Heart right ventricle (tissue), 16 donors: ENCODE measurements at regions not wholly inside any gene's neighbourhood (a gene's known extent, or its start where the extent isn't known, plus 50 kb on each side); places are given as distances from the start of the nearest gene placed in this dataset.

Source experiments
- ATAC-seq, 8 donors: fragments of 200-7000 bp; cut with Tn5 transposase; one replicate each; pipeline ENCODE4 v1.9.1; 2020; ENCODE audit warnings: mild to moderate bottlenecking in 8 of 8, moderate library complexity in 8 of 8, moderate number of reproducible peaks in 1 of 8
- DNase-seq, 2 donors: peaks; one replicate each; pipeline ENCODE4 v3.0.0-alpha.2; 2020
- H3K27ac ChIP-seq, 10 donors: fragments of 200-600 bp; sonication (generic) in 2 of 10; one replicate each; pipeline versions ENCODE4 v1.5.0 to v1.8.0; 2020 to 2022; ENCODE audit warnings: mild to moderate bottlenecking in 3 of 10
- H3K27me3 ChIP-seq, 7 donors: fragments of 200-600 bp; one replicate each; pipeline ENCODE4 v1.8.0; 2021 to 2022; ENCODE audit warnings: mild to moderate bottlenecking in 2 of 7
- H3K36me3 ChIP-seq, 9 donors: fragments of 200-600 bp; sonication (generic) in 1 of 9; one replicate each; pipeline versions ENCODE4 v1.5.0 to v1.8.0; 2020 to 2022; ENCODE audit warnings: mild to moderate bottlenecking in 2 of 9
- H3K4me1 ChIP-seq, 9 donors: fragments of 200-600 bp; sonication (generic) in 1 of 9; one replicate each; pipeline versions ENCODE4 v1.5.0 to v1.8.0; 2020 to 2022; ENCODE audit warnings: mild to moderate bottlenecking in 4 of 9
- H3K4me3 ChIP-seq, 10 donors: fragments of 200-600 bp; sonication (generic) in 2 of 10; one replicate each; pipeline versions ENCODE4 v1.5.0 to v1.8.0; 2020 to 2022; ENCODE audit warnings: mild to moderate bottlenecking in 7 of 10, moderate library complexity in 2 of 10
- H3K9me3 ChIP-seq, 11 donors: fragments of 200-600 bp in 10 of 11; sonication (generic) in 2 of 11; one replicate each; pipeline versions ENCODE4 v1.5.0 to v1.8.0; 2013 to 2022; ENCODE audit warnings: mild to moderate bottlenecking in 2 of 11, control low read depth in 1 of 11, moderate library complexity in 1 of 11
- WGBS, 2 donors: extraction: QIAGEN DNeasy Blood & Tissue Kit; methylation state at CpG; one replicate each; pipeline ENCODE4 v1.1.7; 2013; ENCODE audit warnings: inconsistent platforms in 1 of 2; 5-methylcytosine and 5-hydroxymethylcytosine counted together
- intact Hi-C, 10 donors: fragments of 100-400 bp; cut with DNase I; formaldehyde crosslinking; loops; one replicate each; pipeline versions ENCODE4 v1.11.1 to v1.14.2; 2022
- TF ChIP-seq, protein P1 (sequence below), 9 donors: fragments of 200-600 bp; sonication (generic) in 2 of 9; IDR thresholded peaks; one replicate each; pipeline versions ENCODE4 v1.5.0 to v1.8.0; 2021 to 2022; ENCODE audit warnings: antibody characterized with exemption in 9 of 9, mild to moderate bottlenecking in 5 of 9, moderate library complexity in 1 of 9
- donor health status: Arrhythmogenic right ventricular cardiomyopathy.
- donor health status: ischemic (EF 13 %, LVEDD 7.1; RV severe dilation, severe dysfunction).
- donor health status: healthy with polysubstance abuse.
- donor health status: DM: no; HTN: yes; CAD: no.
- donor health status: DM: no; HTN: no; CAD: no.
- donor health status: ischemic (EF 25% LVEDD 6.9; RV normal size, moderate dysfunction).
- donor health status: ischemic (EF 25% LVEDD 5.7; RV mildly dilated, moderate dysfunction).
- donor health status: healthy.
- donor health status: DM: yes; HTN: yes; CAD: no.
- donor health status: Ischemic cardiomyopathy.
- donor health status: ischemic (EF 35%, LVEDD 5.7; RV mildly dilated, moderate dysfunction).
- donor health status: nonischemic (EF 11% LVEDD 7.7; RV severe dilation, severe dysfunction).
- donor health status: DM: yes; HTN: yes; CAD: no.
- donor health status: PGD.
- donor health status: ischemic (EF 29% LVEDD 5.4; RV normal size, mild dysfunction).
- donor health status: nonischemic (EF 23%, LVEDD 6.1; RV moderate dilation, normal function).

DNA sequence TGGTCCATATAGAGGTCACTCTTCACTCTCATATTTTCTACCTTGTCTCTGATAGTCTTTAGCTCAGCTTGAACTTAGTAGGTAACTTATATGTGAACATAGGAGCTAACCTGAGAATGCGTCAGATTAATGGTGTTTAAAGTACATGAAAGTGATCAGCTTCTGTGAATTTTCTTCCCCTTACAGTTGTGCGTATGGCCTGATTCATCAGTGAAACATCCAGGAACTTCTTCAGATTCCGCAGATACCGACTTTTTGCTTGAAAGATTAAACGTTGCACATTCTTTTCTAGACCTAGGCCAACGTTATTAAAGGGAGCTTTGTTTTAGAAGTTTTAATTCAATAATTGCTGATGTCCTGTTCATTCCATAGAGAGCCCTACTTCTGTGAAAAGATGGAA lies 1945.1 kb upstream of the SEL1L start:
- H3K27me3 ChIP-seq: no peaks in the 10 kb centered on the region
- H3K27ac ChIP-seq: no peak overlapping the region
- no peak for ATAC-seq
- 78 to 79% methylated on average over 6 of the region's 6 CpGs for WGBS, 2 donors
- H3K9me3 ChIP-seq: no peaks in the 10 kb centered on the region
- intact Hi-C loops: no loop called here
- no peaks in the 10 kb centered on the region for H3K36me3 ChIP-seq
- TF ChIP-seq, protein P1, sequence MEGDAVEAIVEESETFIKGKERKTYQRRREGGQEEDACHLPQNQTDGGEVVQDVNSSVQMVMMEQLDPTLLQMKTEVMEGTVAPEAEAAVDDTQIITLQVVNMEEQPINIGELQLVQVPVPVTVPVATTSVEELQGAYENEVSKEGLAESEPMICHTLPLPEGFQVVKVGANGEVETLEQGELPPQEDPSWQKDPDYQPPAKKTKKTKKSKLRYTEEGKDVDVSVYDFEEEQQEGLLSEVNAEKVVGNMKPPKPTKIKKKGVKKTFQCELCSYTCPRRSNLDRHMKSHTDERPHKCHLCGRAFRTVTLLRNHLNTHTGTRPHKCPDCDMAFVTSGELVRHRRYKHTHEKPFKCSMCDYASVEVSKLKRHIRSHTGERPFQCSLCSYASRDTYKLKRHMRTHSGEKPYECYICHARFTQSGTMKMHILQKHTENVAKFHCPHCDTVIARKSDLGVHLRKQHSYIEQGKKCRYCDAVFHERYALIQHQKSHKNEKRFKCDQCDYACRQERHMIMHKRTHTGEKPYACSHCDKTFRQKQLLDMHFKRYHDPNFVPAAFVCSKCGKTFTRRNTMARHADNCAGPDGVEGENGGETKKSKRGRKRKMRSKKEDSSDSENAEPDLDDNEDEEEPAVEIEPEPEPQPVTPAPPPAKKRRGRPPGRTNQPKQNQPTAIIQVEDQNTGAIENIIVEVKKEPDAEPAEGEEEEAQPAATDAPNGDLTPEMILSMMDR (IDR thresholded peaks at IDR 0.05): no peak
- no peak overlapping the region for H3K4me3 ChIP-seq
- H3K4me1 ChIP-seq: no peaks in the 10 kb centered on the region
- DNase-seq: no peak

DNA sequence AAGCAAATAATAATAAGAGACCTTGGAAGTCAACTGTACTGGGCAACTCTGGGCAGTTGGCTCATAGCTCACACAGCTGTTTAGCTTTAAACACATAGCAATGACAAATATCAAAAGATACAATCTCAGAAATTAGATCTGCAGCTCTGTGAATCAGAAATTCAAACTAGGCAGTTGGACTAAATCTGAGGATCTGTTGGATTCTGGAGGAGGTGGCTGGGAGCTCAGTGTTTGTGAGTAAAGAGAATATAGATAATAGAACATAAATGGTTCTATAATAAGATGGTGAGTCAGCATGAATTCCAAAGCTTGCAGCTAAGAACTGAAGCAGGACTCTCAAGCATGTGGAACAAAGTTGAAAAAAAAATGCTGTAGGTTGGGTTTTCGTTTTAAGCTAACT lies 1949.4 kb upstream of the SEL1L start:
- Histone ChIP-seq H3K4me1 (no peaks in the 10 kb centered on the region), H3K27ac (no peak overlapping the region), H3K9me3 (no peaks in the 10 kb centered on the region), H3K27me3 (no peaks in the 10 kb centered on the region), H3K36me3 (no peaks in the 10 kb centered on the region), H3K4me3 (no peak overlapping the region)
- intact Hi-C loops: no loop called here
- DNase-seq (no peak), ATAC-seq (no peak)
- TF ChIP-seq, protein P1 (IDR thresholded peaks at IDR 0.05): no peak
- 27 to 39% methylated on average over 1 of the region's 1 CpG for WGBS, 2 donors

DNA sequence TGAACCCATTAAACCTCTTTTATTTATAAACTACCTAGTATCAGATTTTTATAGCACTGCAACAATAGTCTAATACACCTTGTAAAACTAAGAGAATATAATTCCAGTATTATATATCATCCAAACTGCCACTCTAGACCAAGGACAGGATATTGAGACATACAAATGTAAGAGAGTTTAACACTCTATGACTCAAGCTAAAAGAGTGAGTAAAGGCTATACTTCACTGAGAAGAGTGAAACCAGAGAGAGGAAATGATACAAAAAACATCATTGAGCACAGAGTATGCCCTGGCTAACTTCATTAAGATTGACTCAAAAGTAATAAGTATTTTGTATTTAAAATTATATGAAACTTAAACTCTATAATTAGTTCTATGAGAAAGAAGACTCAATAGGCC lies 1951.9 kb upstream of the SEL1L start:
- no peaks in the 10 kb centered on the region for H3K9me3 ChIP-seq
- no peaks in the 10 kb centered on the region for H3K27me3 ChIP-seq
- no peaks in the 10 kb centered on the region for H3K36me3 ChIP-seq
- no peak overlapping the region for H3K27ac ChIP-seq
- no peak overlapping the region for H3K4me3 ChIP-seq
- H3K4me1 ChIP-seq: no peaks in the 10 kb centered on the region
- DNase-seq: no peak
- intact Hi-C loops: no loop called here
- TF ChIP-seq, protein P1 (IDR thresholded peaks at IDR 0.05): no peak
- ATAC-seq: no peak

DNA sequence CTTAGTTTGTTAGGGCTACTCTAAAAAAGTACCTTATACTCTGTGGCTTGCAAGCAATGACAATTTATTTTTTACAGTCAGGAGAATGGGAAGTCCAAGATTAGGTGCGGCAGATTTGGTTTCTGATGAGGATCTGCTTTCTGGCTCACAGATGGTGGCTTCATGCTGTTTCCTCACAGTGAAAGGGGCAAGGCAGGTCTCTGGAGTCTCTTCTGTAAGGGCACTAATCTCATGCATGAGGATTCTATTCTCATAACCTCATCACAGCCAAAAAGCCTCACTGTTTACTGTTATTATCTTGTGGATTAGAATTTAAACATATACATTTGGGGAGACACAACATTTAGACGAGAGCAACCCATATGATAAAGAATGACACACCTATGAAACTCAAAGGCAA lies 1957.4 kb upstream of the SEL1L start:
- intact Hi-C loops: no loop called here
- Histone ChIP-seq H3K4me1 (no peaks in the 10 kb centered on the region), H3K27ac (no peak overlapping the region), H3K4me3 (no peak overlapping the region), H3K27me3 (no peaks in the 10 kb centered on the region), H3K36me3 (no peaks in the 10 kb centered on the region), H3K9me3 (no peaks in the 10 kb centered on the region)
- WGBS, 2 donors: 75% methylated on average over 2 of the region's 2 CpGs
- no peak for DNase-seq
- TF ChIP-seq, protein P1 (IDR thresholded peaks at IDR 0.05): no peak
- no peak for ATAC-seq

DNA sequence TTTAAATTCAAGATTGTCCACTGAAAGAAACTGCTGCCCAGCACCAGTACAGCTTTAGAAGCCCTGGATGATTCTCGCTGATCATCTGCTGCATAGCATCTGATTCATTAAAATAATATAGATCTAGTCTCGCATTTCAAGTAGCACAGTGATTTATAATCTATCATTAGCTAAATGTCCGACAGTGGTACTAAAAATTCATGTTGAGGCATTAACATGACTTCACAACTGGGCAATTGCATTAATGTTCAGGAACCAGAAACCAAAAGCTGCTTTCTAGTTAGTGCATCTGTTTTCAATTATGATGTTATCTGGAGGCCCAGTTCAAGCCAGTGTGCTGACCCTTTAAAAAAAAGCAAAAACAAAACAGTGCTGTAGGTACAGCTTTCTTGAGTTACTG lies 1987.2 kb upstream of the SEL1L start:
- ATAC-seq (no peak), DNase-seq (no peak)
- WGBS, 2 donors: 76 to 79% methylated on average over 3 of the region's 3 CpGs
- no peak overlapping the region for H3K27ac ChIP-seq
- no peaks in the 10 kb centered on the region for H3K4me1 ChIP-seq
- H3K36me3 ChIP-seq: no peaks in the 10 kb centered on the region
- intact Hi-C loops: no loop called here
- TF ChIP-seq, protein P1 (IDR thresholded peaks at IDR 0.05): no peak
- H3K4me3 ChIP-seq: no peak overlapping the region
- H3K27me3 ChIP-seq: no peaks in the 10 kb centered on the region
- H3K9me3 ChIP-seq: peaks cover 0 to 3% (median 0%) of the 10 kb centered on the region in 11 donors
